Femur (tissue), 1 donor: ENCODE measurements at regions not wholly inside any gene's neighbourhood (a gene's known extent, or its start where the extent isn't known, plus 50 kb on each side); places are given as distances from the start of the nearest gene placed in this dataset.
"Not testable (repeated sequence)": the region's sequence is repeated elsewhere in the genome, so short reads cannot be mapped to it uniquely, and the experiment has no call there.

ENCODE experiments used
- DNase-seq: peaks from one replicate; pipeline ENCODE4 v3.0.0-alpha.2; 2017

DNA sequence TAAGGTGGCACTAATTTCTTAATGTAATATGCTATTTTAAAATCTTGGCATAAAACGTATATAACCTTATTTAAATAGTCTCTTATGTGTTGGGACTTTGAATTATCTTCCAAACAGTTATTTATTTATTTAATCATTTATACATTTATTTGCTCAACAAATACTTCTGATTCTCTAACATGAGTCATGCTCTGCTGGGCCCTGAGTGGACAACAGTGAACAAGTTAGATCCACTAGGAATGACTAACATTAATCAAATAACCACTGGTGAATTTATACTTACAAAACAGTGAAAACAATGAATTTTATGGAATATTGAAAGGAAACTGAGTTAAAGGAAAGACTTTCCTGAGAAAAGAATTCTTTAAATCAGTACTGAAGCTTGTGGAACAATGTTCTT, 1257.2 kb upstream of the CHAC2 start:
- no peak for DNase-seq

GRCh38 chr2:52502476-52502860, 1265.1 kb upstream of the CHAC2 start:
- no peak for DNase-seq

GRCh38 chr2:52501715-52502475, 1265.7 kb upstream of the CHAC2 start:
- no peak for DNase-seq

DNA sequence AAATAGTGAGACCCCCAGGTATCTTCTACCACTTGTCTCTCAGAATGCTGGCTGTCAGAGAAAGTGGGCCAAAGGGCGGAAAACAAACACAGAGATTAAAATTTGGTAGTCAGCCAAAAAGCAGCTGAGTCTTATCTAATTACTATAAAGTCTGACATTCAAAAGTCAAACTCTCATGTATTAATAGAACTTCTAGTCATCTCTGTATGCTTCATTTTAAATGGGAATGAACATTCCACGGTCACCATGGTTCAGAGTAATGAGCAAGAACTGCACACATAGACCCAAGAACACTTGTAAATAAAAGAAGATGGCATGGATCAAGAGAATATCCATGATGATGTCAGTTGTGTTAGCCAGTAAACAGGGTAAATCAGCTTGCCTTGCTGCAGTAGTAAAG, 1267.0 kb upstream of the CHAC2 start:
- no peak for DNase-seq

- DNase-seq, result no peak
Measured at GRCh38 chr2:52498077-52498750, 1269.4 kb upstream of the CHAC2 start.

GRCh38 chr2:52495816-52496215, 1271.8 kb upstream of the CHAC2 start:
- DNase-seq, result no peak

DNA sequence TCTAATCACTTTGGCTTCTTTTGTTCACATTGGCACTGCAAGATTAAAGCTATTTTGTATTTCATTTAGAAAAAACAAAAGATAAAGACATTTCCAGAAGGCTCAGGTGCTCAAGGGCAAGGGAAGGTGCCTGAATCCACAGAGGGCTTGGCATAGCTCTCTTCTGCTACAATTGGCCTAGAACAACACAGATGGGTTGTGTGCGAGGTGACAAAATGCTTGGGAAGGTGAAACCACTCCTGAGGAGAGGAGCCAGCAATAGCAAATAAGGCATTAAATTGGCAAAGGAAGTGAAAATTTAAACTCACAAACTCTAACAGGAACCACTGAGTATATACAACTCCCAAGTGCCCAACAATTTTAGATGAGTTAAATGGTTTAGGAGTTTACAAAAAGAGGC, 1290.4 kb upstream of the CHAC2 start:
- no peak for DNase-seq

- no peak for DNase-seq
Measured at GRCh38 chr2:52475590-52475989, 1292.0 kb upstream of the CHAC2 start.

GRCh38 chr2:52474091-52474490, 1293.5 kb upstream of the CHAC2 start:
- DNase-seq, result no peak

GRCh38 chr2:52473526-52473925, 1294.1 kb upstream of the CHAC2 start:
- no peak for DNase-seq

DNA sequence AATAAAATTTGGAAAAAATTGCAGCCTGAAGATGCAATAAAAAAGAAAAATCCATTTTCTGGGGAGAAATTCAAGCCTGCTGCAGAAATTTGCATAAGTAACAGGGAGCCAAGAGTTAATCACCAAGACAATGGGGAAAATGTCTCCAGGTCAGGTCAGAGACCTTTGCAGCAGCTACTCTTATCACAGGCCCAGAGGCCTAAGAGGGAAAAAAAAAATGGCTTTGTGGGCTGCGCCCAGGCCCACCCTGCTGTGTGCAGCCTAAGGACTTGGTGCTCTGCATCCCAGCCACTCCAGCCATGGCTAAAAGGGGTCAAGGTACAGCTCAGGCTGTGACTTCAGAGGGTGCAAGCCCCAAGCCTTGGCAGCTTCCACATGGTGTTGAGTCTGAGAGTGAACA, 1297.1 kb upstream of the CHAC2 start:
- not testable (repeated sequence) for DNase-seq

DNA sequence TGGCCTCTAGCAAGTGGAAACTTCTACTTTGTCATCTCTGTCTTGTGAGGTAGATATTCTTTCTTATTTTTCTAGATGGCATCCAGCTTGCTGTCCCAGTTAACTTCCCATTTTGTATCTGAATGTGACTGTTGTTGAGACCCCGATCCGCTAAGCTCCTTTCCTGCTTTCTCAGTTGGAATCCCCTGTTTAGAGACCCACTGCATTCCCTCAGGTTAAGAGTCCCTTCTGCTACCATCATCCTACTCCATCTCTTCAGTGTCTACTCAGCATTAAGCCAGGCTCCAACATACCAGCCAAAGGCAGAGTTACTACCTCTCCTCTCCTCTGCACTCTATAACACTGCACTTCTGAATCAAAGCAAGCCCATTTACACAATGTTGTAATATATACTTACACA, 1300.4 kb upstream of the CHAC2 start:
- DNase-seq, result no peak

DNA sequence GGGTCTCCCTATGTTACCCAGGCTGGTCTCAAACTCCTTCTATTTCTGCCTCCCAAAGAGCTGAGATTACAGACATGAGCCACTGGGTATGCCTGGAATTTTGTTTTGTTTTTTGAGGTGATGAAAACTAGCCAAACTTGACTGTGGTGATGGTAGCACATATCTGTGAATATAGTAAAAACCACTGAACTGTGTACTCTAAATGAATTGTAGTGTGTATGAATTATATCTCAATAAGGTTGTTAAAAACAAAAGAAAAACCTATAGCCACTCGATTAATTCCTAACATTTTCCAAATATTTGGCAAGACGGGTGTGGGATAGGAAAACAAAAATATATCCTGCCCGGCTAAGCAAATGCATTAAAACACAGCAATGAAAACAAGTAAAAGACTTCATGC, 1302.3 kb upstream of the CHAC2 start:
- DNase-seq, result no peak

DNA sequence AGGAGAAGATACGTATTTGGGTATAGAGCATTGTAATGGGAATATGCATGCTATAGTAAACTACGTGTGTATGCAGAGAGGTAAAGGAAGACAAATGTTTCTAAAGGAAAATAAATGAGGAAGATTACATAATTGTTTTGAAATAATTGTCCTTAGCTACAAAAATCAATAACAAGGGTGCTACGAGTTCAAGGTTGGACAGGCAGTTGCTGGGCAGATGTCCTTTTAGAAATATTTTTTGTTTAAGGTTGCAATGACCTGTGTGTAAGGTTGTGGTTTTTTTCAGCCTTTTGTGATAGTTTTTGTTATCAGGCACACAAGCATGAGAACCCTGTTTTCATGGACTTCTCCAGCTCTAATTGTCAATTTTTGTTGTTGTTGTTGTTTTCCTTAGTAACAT, 1304.1 kb upstream of the CHAC2 start:
- DNase-seq, result no peak

GRCh38 chr2:52456561-52457377, 1310.8 kb upstream of the CHAC2 start:
- DNase-seq, result no peak

- no peak for DNase-seq
Measured at GRCh38 chr2:52454962-52455361, 1312.6 kb upstream of the CHAC2 start.

- DNase-seq, result no peak
Measured at GRCh38 chr2:52452201-52452600, 1315.4 kb upstream of the CHAC2 start.

GRCh38 chr2:52445686-52446085, 1321.9 kb upstream of the CHAC2 start:
- DNase-seq, result no peak

- no peak for DNase-seq
Measured at GRCh38 chr2:52431352-52431760, 1336.2 kb upstream of the CHAC2 start.

- DNase-seq, result no peak
Measured at GRCh38 chr2:52429740-52430139, 1337.9 kb upstream of the CHAC2 start.

DNA sequence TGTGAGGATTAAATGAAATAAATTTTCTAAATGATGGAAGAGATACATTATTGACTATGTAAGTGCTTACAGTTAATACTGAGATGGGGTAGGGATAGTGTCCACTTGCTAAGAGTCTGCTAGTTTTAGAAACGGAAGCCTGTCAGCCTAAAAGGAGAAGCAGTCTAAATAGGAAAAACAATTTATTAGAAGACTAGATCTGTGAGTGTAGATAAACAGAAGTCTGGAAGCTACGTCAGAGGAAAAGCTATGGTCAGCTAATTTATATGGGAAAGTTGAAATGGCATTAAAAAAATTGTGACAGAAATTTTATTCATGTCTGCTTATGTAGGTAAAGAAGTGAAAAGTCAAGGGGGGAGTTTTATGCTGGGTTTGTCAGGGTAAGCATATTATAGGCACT, 1338.4 kb upstream of the CHAC2 start:
- DNase-seq, result no peak

GRCh38 chr2:52428224-52428623, 1339.4 kb upstream of the CHAC2 start:
- DNase-seq, result no peak

DNA sequence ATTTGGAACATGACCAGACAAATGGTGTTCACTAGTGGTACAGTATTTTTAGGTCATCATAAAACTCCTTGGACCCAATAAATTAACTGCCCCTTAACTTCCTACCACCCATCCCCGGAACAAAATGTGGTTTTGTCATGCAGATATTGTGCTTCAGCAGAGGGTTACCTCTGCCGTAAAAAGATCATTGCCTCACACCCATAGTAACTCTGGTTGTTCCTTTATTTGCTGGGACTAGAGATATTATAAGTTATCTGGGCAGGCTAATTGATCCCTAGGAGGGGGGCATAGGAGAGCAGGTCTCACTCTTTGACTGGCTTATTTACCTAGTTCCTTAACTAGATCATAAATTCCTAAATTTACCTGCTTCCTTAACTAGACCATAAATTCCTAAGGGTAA, 1343.9 kb upstream of the CHAC2 start:
- DNase-seq, result no peak

DNA sequence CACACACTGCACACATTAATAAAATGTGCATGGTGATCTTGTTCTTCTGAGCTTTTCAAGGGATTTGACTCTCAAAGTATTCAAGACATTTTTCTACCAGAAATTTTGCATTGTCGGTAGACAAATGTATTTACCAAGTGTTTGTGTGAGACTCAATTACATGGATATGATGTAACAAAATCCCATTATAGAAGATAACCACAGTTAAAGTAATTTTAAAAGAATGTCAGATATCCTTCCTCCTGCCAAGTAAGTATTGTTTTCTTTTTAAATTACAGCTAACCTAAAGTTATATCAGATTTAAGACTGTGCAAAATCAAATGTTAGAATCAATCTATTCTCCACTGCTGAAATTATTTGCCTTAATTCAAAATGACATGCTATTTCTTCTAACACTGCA, 1344.5 kb upstream of the CHAC2 start:
- DNase-seq, result no peak
